HG03280 (cell line): ENCODE measurements at regions not wholly inside any gene's neighbourhood (a gene's known extent, or its start where the extent isn't known, plus 50 kb on each side); places are given as distances from the start of the nearest gene placed in this dataset.
"Not testable (repeated sequence)": the region's sequence is repeated elsewhere in the genome, so short reads cannot be mapped to it uniquely, and the experiment has no call there.

ENCODE experiments used
- ATAC-seq: cut with Tn5 transposase; IDR thresholded peaks from one replicate; pipeline ENCODE4 v1.9.1; 2021; ENCODE audit warnings: mild to moderate bottlenecking, moderate library complexity; ENCODE audit not compliant: unreplicated experiment

DNA sequence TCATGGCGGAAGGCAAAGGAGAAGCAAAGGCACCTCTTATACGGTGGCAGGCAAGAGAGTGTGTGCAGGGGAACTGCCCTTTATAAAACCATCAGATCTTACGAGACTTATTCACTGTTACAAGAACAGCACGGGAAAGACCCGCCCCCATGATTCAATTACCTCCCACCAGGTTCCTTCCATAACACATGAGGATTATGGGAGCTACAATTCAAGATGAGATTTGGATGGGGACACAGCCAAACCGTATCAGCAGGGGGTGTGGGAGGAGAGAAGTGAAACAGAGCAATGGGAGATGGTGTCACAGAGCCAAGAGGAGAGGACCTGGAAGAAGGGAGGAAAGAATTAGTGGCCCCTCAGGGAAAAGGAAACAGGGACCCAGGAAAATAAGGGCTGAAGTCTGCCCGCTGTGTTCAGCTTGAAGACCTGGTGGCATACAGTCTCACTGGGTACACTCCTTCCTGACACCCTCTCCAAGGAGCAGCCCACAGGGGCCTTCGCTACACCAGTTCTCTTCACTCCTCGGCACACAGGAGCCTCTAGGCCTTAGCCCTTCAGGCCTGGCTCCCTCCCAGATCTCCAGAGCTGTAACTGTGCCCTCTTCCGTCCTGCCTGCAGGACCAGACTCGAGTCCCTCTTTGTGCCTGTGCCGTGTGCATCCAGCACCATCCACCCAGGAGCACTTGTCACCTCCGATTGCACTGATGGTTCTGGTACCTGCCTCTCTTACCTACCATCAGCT lies 262.1 kb downstream of the EIPR1 start:
- no peak for ATAC-seq

DNA sequence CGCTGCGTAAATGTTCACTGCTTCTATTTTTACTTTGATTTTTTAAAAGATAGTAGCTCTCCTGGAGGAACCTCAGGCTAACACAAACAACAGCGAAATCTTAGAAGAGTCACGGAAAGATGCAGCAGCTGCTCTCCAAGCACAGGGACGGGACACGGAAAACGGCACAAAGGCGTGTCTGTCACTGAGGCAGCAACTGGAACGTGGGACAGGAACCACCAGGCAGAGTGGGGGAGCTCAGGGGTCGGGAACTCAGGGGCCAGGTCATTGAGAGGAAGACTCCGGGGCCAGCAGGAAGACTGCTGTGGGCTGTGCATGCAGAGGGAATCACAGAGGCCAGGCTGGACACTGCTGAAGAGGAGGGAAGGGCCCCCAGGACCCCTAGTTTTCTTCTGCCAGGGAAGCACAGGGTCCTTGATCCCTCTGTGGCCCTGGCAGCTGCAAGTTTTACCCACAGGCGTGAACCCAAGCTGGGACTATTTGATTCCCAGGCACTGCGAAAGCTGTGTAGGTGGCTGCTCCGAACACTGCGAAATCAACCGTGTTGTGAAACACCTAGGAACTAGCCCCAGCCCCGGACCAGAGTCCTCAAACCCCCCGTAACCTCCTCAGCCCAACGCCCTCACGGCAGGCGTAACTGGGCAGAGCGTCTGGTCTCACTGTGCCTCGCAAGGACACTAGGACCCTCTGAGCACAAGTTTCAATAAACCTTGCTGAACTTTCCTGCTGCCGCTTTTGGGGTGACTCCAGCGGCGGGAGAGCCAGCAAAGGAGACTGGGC lies 263.0 kb downstream of the EIPR1 start:
- ATAC-seq, result no peak

DNA sequence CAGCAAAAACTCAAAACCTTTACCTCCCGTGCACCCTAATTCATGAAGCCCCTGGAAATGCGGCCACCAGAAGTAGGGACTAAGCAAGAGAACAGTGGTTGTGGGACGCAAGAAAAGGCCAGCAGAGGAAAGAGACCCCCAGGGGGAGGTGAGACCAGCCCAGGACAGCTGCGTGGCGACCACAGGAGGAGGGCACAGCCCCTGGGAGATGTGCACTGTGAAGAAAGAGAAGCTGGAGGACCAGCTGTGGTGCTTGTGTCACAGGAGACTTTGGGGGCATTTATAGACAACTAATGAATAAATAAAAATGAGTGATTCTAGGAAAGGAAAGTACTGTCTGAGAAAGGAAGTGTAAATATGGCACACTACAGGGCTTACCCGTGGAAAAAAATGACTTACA lies 263.8 kb downstream of the EIPR1 start:
- no peak for ATAC-seq

DNA sequence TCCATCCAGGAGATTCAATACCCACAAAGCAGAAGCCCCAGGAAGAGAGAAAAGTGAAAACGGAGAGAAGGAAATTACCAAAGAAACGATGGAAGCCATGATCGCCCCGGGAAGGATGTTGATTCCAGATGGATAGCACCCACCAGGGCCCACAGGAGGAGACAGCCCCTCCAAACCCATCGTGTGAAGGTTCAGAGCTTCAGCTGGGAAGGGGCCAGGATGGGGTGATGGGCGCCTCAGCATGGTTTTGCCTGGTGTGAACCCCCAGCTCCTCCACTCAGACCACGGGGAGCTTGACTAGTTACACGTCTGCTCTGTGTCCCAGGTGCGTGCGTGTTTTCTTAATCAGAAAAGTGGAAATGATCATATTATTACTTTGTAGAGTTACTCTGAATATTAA lies 264.5 kb downstream of the EIPR1 start:
- no peak for ATAC-seq

DNA sequence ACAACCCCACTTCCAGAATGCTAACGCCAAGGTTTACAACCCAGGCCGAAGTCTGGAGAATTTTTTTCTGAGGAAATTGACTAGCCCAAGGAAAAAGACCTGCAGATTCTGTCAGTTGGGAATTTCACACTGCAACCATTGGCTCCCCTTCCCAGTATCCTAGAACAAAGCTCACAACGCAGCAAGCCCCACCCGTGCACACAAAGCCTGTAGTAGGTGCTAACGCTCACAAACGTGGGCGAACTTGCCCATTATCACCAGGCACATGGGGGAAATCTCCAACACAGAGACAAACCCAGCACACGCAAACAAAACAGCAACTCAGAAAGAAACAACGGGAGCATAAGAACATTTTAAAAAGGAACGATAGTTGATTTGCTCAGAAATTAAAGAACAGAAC lies 265.1 kb downstream of the EIPR1 start:
- ATAC-seq, result no peak

DNA sequence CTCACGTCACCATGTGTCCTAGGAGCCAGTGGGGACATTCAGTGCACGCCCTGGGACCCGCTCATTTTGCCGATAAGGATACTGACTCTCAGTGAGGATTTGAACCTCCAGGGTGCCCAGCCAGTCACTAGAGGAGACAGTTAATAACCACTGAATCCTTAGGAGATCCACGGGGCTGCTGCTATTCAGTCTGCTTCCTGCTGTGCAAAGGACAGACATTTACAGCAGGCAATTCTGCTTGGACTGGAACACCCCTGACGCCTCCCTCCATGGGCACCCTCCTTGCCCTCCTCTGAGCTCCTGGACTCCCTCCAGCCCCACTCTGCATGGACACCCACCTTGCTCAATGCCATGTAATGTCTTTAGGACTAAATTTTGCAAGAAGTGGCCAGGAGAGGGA lies 265.5 kb downstream of the EIPR1 start:
- no peak for ATAC-seq

DNA sequence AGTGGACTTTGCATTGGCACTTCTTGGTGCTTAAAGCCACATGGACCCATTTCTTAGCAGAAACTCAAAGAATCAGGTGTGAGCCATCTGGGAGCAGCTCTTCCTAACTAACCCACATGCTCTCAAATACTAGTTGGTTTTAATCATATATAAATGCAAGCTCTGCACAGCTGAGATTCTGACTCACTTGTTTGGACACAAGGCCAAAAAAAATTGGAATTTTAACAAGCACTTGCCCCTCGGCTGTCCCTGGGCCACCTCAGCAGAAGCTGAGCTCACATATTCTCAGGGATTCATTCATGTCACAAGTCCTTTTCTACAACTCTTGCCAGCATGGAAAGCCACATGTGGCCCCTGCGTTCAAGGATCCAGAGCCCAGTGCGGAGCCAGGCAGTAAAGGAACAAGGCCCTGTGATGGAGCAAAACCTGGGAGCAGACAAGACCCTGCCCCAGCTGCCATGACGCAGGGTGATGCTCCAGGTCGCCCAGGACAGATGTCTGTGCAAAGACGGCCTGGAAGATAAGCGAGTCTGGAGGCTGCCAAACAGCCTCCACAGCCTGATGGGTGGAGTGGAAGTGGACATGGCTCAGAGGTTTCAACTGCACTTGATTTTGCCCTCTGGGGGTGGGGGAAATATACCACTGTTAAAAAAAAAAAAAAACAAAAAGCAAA lies 266.5 kb downstream of the EIPR1 start:
- no peak for ATAC-seq

DNA sequence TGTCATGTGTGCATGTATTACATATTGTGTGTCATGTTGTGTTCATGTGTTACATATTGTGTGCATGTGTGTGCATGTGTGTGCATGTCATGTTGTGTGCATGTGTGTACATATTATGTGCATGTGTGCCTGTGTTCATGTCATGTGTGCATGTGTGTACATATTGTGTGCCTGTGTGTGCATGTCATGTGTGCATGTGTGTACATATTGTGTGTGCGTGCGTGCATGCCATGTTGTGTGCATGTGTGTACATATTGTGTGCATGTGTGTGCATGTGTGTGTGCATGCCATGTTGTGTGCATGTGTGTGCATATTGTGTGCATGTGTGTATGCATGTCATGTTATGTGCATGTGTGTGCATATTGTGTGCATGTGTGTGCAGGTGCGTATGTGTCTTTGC lies 267.1 kb downstream of the EIPR1 start:
- no peak for ATAC-seq

DNA sequence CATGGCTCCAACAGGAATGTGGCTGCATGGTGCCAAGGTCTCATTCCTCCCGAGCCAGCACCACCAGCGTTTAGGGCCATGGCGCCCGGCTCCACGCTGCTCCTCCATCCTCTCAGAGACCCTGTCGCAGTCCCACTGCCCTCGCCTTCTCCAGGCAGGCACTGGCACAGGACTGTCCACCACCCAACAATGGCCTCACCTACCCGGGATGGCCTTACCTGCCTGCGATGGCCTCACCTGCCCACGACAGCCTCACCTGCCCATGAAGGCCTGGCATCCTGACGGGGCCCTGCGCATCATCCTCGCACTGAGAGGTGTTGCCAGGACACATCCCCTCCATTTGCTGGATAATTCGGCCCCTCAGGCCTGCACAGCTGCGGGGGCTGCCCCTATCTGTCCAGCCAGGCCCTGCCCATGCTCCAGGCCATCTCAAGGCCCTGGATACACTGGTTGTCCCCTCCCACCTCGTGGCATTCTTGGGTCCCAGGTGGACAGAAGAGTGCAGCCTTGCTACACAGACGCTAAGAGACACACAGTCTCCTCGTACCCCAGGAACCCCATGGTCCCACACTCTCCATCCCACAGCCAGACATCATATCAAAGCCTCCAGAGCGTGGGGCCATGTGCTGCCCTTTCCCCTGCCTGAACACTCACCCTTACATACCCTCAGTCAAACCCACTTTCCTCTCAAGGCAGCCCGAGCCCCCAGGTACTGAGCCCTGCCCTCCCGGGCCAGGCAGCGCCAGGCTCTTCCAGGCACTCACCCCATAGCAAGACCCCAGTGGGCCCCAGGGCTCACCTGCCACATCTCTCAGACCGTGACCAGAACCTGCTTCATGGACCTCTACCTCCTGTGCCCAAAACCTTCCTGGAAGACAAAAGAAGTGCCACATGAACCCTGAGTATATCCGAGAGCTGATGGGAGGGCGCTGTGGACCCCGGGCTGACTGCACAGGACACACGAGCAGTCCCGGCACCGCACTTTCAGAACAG lies 268.6 kb downstream of the EIPR1 start:
- ATAC-seq, result no peak

DNA sequence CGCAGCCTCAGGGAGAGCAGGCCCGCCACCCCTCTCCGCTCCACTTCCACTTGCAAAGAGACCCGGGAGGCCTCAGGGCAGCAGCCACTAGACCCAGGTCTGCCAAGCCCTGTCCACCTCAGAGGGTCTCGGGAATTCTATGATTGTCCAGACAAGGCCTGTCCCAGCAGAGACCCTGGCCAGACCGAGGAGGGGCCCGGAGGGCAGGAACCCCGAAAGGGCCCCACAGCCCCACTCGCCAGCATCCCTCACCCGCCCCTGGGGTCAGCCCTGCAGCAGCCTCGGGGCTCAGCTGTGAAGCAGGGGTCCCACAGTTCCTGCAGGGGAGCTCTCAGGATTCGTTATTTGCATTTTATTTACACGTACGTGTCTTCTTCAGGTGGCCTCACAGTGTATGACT lies 269.5 kb downstream of the EIPR1 start:
- ATAC-seq, result no peak

DNA sequence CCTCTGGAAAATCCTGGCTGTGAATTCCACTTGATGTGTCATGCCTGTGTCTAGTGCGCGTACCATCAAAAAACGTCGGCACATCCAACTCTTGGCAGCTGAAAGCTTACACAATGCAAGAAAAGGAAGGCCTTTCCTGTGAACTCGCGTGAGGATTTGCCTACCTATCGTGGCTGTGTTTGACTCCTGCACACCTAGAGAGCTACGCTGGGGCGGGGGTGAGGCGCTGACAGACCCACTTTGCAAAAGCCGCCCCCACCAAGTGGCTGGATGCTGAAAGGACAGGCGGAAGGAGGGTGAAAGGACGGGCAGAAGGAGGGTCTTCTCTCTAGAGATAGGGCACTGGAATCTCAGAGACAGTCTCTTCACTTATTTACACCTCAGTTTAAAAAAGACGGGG lies 270.1 kb downstream of the EIPR1 start:
- ATAC-seq, result no peak

DNA sequence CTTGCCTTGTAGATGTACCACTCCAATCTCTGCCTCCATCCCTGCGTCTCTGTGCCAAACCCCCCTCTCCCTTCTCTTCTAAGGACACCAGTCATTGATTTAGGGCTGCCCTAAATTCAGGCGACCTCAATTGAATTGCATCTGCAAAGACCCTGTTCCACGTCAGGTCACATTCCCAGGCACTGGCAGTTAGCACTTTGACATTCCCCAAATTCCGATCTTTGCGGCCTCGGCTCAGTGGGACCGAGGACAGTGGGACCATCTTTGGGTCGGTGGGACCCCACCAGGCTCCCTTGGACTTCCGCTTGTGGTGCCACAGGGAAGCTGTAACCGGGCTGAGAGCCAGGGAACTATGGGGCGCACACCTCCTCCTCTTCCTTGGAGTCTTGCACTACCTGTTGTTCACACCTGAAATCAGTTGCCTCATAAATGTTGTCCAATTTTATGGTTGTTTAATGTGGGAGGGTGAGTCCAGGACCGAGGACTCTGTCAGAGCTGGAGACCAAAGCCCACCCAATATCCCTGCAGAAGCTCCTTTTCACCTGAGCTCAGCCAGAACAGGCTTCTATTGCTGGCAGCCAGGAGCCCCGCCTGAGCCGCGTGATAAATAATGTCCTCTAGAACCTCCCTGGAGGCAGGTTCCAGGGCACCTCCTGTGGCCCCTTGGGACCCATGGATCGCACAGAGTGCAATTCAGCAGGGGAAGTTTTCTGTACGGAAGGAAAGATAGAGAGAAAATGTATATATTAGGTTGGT lies 271.6 kb downstream of the EIPR1 start:
- no peak for ATAC-seq

DNA sequence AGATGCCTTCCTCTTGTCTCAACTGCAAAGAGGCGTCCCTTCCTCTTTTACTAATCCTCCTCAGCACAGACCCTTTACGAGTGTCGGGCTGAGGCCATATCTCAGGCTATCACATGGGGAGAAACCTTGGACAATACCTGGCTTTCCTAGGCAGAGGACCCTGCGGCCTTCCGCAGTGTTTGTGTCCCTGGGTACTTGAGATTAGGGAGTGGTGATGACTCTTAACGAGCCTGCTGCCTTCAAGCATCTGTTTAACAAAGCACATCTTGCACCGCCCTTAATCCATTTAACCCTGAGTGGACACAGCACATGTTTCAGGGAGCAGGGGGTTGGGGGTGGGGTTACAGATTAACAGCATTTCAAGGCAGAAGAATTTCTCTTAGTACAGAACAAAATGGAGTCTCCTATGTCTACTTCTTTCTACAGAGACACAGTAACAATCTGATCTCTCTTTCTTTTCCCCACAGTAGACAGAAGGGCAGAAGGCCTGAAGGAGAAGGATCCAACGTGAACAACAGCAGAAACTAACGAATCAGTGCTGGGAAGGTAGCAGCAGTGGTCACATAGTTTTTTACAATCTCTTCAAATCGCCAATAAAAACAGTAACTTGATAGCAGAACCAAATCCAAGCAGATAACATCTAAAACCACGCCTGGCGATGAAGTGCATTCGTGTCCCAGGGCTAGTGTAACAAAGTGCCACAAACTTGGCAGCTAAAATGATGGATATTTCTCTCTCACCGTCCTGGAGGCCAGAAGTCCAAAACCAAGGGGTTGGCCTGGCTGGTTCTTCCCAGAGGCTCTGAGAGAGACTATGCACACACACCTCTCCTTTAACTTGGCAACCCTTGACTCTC lies 272.4 kb downstream of the EIPR1 start:
- ATAC-seq, result not testable (repeated sequence)

DNA sequence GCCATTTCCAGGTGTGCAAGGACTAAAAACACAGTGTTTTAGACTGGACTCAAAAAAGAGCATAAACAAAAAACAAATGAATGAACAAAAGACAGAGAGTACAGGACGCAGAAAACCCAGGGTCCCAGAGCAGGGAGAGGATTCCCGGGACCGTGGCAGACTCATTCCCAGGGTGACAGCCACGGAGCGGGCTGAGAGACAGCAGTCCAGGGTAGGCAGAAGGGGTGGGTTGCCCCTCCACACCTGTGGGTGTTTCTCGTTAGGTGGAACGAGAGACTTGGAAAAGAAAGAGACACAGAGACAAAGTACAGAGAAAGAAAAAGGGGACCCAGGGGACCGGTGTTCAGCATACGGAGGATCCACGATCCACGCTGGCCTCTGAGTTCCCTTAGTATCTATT lies 273.4 kb downstream of the EIPR1 start:
- no peak for ATAC-seq

DNA sequence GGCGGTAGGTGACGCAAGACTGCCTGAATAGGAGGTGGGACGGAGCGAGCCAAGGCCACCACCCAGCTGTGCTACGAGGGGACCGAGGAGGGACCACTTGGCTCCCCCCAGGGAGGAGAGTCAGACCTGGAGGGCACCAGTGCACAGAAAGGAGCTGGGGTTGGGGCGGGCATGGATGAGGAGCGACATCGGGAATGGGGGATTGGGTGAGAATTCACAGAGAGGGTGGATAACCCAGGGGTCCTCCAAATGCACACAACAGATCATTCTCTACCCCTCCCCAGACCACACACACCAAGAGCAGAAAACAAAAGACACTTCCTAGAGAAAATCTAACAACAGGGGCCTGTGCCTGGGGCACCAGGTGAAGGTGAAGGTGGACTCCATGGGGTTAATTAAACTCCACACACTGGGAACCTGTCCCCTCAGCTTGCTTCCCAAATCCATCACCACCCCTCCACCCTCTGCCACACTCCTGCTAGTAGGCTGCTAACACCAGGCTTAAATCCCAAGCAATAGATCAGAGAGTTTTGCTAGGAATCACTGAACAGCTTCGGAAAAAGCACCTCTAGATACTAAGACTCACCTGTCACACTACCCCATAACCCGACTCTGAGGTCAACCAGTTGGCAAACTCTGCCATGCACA lies 274.6 kb downstream of the EIPR1 start:
- no peak for ATAC-seq

DNA sequence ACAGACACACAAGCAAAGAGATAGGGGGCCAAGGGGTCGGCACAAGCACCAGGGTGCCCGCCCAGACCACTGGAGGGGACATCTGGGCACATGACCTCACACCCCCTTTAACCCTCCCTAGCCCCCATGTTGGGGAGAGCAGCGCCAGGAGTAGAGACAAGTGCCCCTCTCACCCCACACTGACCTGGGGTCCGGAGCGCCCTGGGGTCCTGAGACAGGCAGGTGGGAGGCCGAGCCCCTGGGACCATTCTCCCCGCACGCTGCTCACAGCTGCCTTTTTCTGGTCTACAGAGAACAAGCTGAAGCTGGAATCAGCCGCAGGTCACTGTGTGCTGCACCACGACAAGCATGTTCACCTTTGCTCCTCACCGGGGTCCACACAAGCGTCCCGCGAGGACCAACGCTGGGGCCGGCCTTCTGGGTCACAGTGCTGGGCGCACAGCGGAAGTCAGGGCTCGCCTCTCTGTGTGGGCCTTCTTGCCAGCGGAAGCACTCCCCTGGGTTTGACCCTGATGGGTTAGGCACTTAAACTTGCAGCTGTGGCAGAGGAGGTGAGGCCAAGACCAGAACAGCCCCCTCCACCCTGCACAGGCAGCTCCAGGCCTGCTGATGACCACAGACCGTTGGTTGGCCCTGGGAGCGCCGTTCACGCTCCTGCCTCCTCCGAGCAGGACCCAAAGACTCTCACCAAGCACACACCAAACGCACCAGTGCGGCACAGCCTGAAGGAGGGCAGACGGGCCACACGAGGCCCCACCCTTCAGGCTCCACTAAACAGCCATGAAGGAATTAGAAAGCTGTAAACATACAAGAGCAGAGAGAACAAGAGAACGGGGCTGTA lies 275.3 kb downstream of the EIPR1 start:
- no peak for ATAC-seq

DNA sequence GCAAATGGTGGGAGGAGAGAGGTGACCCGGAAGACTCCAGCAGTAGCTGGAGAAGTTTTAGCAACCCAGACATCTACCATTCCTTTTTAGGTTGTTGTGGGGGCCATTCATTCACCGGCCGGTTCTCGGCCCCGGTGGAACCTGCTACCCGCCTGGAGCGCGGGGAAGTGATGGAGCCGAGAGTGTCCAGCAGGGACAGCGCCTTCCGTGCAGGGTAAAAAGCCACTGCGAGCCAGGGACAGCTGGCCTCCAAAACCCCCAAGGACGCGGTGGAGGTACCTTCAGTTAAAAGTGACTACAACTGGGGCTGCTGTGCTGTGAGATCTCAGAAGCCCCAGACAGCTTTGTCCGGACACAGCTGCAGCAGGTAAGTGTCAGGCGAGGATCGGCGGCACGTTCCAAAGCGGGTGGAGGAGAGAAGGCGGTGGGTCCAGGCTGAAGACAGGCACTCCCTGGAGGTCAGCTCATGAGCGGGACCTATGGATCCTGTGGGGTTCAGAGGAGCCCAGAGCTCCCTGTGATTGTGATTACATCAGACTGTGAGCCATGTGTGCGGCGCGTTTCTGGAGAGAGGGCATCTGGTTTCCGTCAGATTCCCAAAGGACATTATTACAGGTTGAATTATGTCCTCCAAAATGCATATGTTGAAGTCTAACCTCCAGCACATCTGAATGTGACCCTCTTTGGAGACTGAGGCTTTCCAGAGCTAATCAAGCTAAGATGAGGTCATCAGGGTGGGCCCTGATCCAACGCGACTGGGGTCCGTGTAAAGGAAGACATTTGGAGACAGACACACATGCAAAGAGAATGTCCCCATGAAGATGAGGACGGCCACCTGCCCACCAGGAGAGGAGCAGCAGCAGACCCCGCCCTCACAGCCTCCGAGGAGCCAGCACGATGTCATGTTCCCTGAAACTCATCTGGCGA lies 276.3 kb downstream of the EIPR1 start:
- ATAC-seq, result no peak
